HepG2 (cell line): ENCODE measurements at regions not wholly inside any gene's neighbourhood (a gene's known extent, or its start where the extent isn't known, plus 50 kb on each side); places are given as distances from the start of the nearest gene placed in this dataset.

Source experiments
- ATAC-seq: fragments of 200-7000 bp; cut with Tn5 transposase; 3 replicates; pipeline ENCODE4 v1.9.1; 2020; ENCODE audit warnings: mild to moderate bottlenecking, moderate library complexity
- BruUV-seq: library from RNA; stranded (reverse); fragments of 400-500 nt; replicated peaks from 2 replicates; lab custom pipeline; 2021; lab: Mats Ljungman, UMichigan
- CTCF ChIA-PET: fragments of 300-600 bp; formaldehyde crosslinking; extraction: SDS; loops from one replicate; lab custom pipeline; 2021; ENCODE audit warnings: low total read pairs, inconsistent platforms, low intra/inter-chr PET ratio; lab: Yijun Ruan, JAX
- POLR2A ChIA-PET: fragments of 350-600 bp; sonication (Branson Sonifier 250); formaldehyde crosslinking; loops from one replicate; lab custom pipeline; 2020; ENCODE audit warnings: antibody characterized with exemption, inconsistent platforms; lab: Yijun Ruan, JAX
- DNase-seq: peaks from one replicate; pipeline ENCODE4 v3.0.0-alpha.2; 2015; ENCODE audit warnings: low spot score
- FAIRE-seq: peaks from 3 replicates; lab custom pipeline; 2011; peaks lifted over from hg19 to GRCh38; lab: Jason Lieb, UNC
- H2AFZ ChIP-seq: one replicate; pipeline ENCODE4 v1.6.1; 2011; ENCODE audit warnings: low read length, inconsistent platforms
- H3K27ac ChIP-seq: fragments of 300-600 bp; 3 replicates; pipeline ENCODE4 v1.8.0; 2011; ENCODE audit warnings: mixed run types, mild to moderate bottlenecking, mixed read lengths, low read length, inconsistent platforms; ENCODE audit not compliant: insufficient read depth; ENCODE audit errors: extremely low read length
- H3K27me3 ChIP-seq, 2 experiments: fragments of 200-600 bp in 1 of 2; 2 replicates in 1 of 2; 3 replicates in 1 of 2; pipeline versions ENCODE4 v1.6.0 to v1.8.0; 2011; ENCODE audit warnings: low read length in 2 of 2, mild to moderate bottlenecking in 2 of 2, moderate library complexity in 2 of 2, inconsistent platforms in 1 of 2; ENCODE audit not compliant: insufficient read depth in 2 of 2, control insufficient read depth in 1 of 2
- H3K36me3 ChIP-seq, 2 experiments: fragments of 200-600 bp in 1 of 2; replicated peaks in 1 of 2; 2 replicates in 1 of 2; 3 replicates in 1 of 2; pipeline versions ENCODE4 v1.5.1 to v1.8.0; 2011; ENCODE audit warnings: low read length in 2 of 2, inconsistent platforms in 1 of 2; ENCODE audit not compliant: insufficient read depth in 2 of 2, control insufficient read depth in 1 of 2
- H3K4me1 ChIP-seq: 2 replicates; pipeline ENCODE4 v1.5.1; 2012; ENCODE audit warnings: low read length, inconsistent platforms; ENCODE audit not compliant: insufficient read depth
- H3K4me2 ChIP-seq: 2 replicates; pipeline ENCODE4 v1.6.0; 2011; ENCODE audit warnings: low read depth, low read length, inconsistent platforms
- H3K4me3 ChIP-seq, 3 experiments: fragments of 200-600 bp in 1 of 3; sonication (generic), shearing (Covaris generic) in 1 of 3; replicated peaks in 1 of 3; 2 replicates each; pipeline ENCODE4 v1.5.1; 2011 to 2016; ENCODE audit warnings: low read length in 3 of 3, inconsistent platforms in 2 of 3, low read depth in 2 of 3, mild to moderate bottlenecking in 2 of 3, control low read depth in 1 of 3, mixed read lengths in 1 of 3; ENCODE audit not compliant: insufficient read depth in 1 of 3
- H3K79me2 ChIP-seq: one replicate; pipeline ENCODE4 v1.6.1; 2011; ENCODE audit warnings: low read length, inconsistent platforms; ENCODE audit not compliant: insufficient read depth
- H3K9ac ChIP-seq: 2 replicates; pipeline ENCODE4 v1.6.0; 2011; ENCODE audit warnings: mild to moderate bottlenecking, low read depth, low read length, inconsistent platforms; ENCODE audit not compliant: insufficient read depth
- H3K9me3 ChIP-seq: 2 replicates; pipeline ENCODE4 v1.5.1; 2012; ENCODE audit warnings: mild to moderate bottlenecking, low read length
- H4K20me1 ChIP-seq: 2 replicates; pipeline ENCODE4 v1.6.0; 2011; ENCODE audit warnings: inconsistent platforms, mild to moderate bottlenecking, low read length, moderate library complexity; ENCODE audit not compliant: insufficient read depth
- CSRNP2 ChIP-seq: sonication (generic); formaldehyde crosslinking; conservative IDR thresholded peaks from 2 replicates; pipeline ENCODE4 v1.8.0; 2022; ENCODE audit warnings: low read depth, missing genetic modification reagents
- E2F1 ChIP-seq: sonication (generic); formaldehyde crosslinking; IDR thresholded peaks from 2 replicates; pipeline ENCODE4 v1.5.0; 2020; ENCODE audit warnings: missing genetic modification reagents
- FOXK2 ChIP-seq: fragments of 450-650 bp; IDR thresholded peaks from 2 replicates; pipeline ENCODE4 v1.6.1; 2016
- HOXA7 ChIP-seq: sonication (generic); formaldehyde crosslinking; IDR thresholded peaks from 2 replicates; pipeline ENCODE4 v1.8.1; 2022; ENCODE audit warnings: mild to moderate bottlenecking, missing genetic modification reagents, moderate library complexity
- ISX ChIP-seq: sonication (generic); formaldehyde crosslinking; conservative IDR thresholded peaks from 2 replicates; pipeline ENCODE4 v1.5.0; 2020; ENCODE audit warnings: missing genetic modification reagents
- MAFK ChIP-seq, 2 experiments: IDR thresholded peaks in 1 of 2; conservative IDR thresholded peaks in 1 of 2; 2 replicates each; pipeline ENCODE4 v1.6.1; 2011; ENCODE audit warnings: improper control_type of control experiment in 2 of 2, low read length in 2 of 2
- PATZ1 ChIP-seq: sonication (generic); formaldehyde crosslinking; IDR thresholded peaks from 2 replicates; pipeline ENCODE4 v1.4.0; 2020; ENCODE audit warnings: missing genetic modification reagents
- PRMT3 ChIP-seq: sonication (generic); formaldehyde crosslinking; IDR thresholded peaks from 2 replicates; pipeline ENCODE4 v1.8.1; 2022; ENCODE audit warnings: low read depth, mild to moderate bottlenecking, moderate library complexity, missing genetic modification reagents, borderline replicate concordance
- SMYD3 ChIP-seq: sonication (generic); formaldehyde crosslinking; IDR thresholded peaks from 2 replicates; pipeline ENCODE4 v1.8.1; 2023; ENCODE audit warnings: mild to moderate bottlenecking, missing genetic modification reagents
- SNAPC5 ChIP-seq: sonication (generic); formaldehyde crosslinking; IDR thresholded peaks from 2 replicates; pipeline ENCODE4 v1.8.1; 2023; ENCODE audit warnings: mild to moderate bottlenecking, missing genetic modification reagents, borderline replicate concordance
- TARDBP ChIP-seq: sonication (generic); formaldehyde crosslinking; IDR thresholded peaks from 2 replicates; pipeline ENCODE4 v1.8.0; 2022; ENCODE audit warnings: mild to moderate bottlenecking, missing genetic modification reagents
- THYN1 ChIP-seq: sonication (generic); formaldehyde crosslinking; IDR thresholded peaks from 2 replicates; pipeline ENCODE4 v1.8.1; 2023; ENCODE audit warnings: low read depth, mild to moderate bottlenecking, moderate library complexity, missing genetic modification reagents, borderline replicate concordance
- ZBTB44 ChIP-seq: sonication (generic); formaldehyde crosslinking; IDR thresholded peaks from 2 replicates; pipeline ENCODE4 v1.4.0; 2020; ENCODE audit warnings: missing genetic modification reagents
- ZNF234 ChIP-seq: sonication (generic); formaldehyde crosslinking; conservative IDR thresholded peaks from 2 replicates; pipeline ENCODE4 v1.5.1; 2020; ENCODE audit warnings: mild to moderate bottlenecking, missing genetic modification reagents
- ZNF570 ChIP-seq: sonication (generic); formaldehyde crosslinking; IDR thresholded peaks from 2 replicates; pipeline ENCODE4 v1.4.0; 2020; ENCODE audit warnings: mild to moderate bottlenecking, missing genetic modification reagents, borderline replicate concordance
- ZNF577 ChIP-seq: sonication (generic); formaldehyde crosslinking; IDR thresholded peaks from 2 replicates; pipeline ENCODE4 v1.4.0; 2020; ENCODE audit warnings: mild to moderate bottlenecking, low read depth, missing genetic modification reagents, borderline replicate concordance
- ZNF7 ChIP-seq: IDR thresholded peaks from 2 replicates; pipeline ENCODE4 v1.6.1; 2016; ENCODE audit warnings: missing biosample characterization, missing genetic modification reagents
- ZNF766 ChIP-seq: sonication (generic); formaldehyde crosslinking; IDR thresholded peaks from 2 replicates; pipeline ENCODE4 v1.5.0; 2020; ENCODE audit warnings: missing genetic modification reagents, borderline replicate concordance
- WGBS: methylation state at CpG from one replicate; pipeline ENCODE4 v1.1.6; 2017; ENCODE audit warnings: low lambda C conversion rate; 5-methylcytosine and 5-hydroxymethylcytosine counted together
- in situ Hi-C: cut with HindIII; loops from 2 replicates; pipeline ENCODE4 v1.10.0; 2017; ENCODE audit warnings: low pct_unique_long_range_greater_than_20kb; ENCODE audit not compliant: extremely low pct_ligation_motif_present
- intact Hi-C: fragments of 100-400 bp; cut with micrococcal nuclease; formaldehyde crosslinking; loops from one replicate; pipeline ENCODE4 v1.10.0; 2022; ENCODE audit not compliant: unreplicated experiment

GRCh38 chr3:18761530-18761929, 336.4 kb upstream of the SATB1 start:
- intact Hi-C loops (no loop called here), in situ Hi-C loops (no loop called here)
- ChIA-PET CTCF (no interaction called here), POLR2A (no interaction called here)
- no peak overlapping the region for H3K4me2 ChIP-seq
- H3K79me2 ChIP-seq = no peaks in the 10 kb centered on the region
- H3K4me1 ChIP-seq = no peaks in the 10 kb centered on the region
- no peaks in the 10 kb centered on the region for H3K36me3 ChIP-seq
- H2AFZ ChIP-seq = no peak overlapping the region
- H4K20me1 ChIP-seq = no peaks in the 10 kb centered on the region
- no peak overlapping the region for H3K9ac ChIP-seq
- no peak for ATAC-seq
- DNase-seq = no peak
- FAIRE-seq = no peak
- no peaks in the 10 kb centered on the region for H3K9me3 ChIP-seq
- under 1% methylated on average over 5 of the region's 5 CpGs for WGBS
- BruUV-seq = no TSS peak
- H3K27me3 ChIP-seq = no peaks in the 10 kb centered on the region
- H3K27ac ChIP-seq = no peak overlapping the region
- no peak overlapping the region for H3K4me3 ChIP-seq
- TF ChIP-seq ZBTB44 (no peak), TARDBP (CRISPR knock-in tag) (no peak), CSRNP2 (no peak), MAFK (conservative IDR thresholded peaks at IDR 0.05 in 1 of 2, IDR thresholded peaks at IDR 0.05 in 1 of 2; ENCODE audit: low read length in 2 of 2) (no peak), SNAPC5 (no peak), HOXA7 (CRISPR knock-in tag) (no peak), ISX (CRISPR knock-in tag) (no peak), ZNF234 (CRISPR knock-in tag) (no peak), ZNF7 (CRISPR knock-in tag) (no peak), E2F1 (CRISPR knock-in tag) (no peak), ZNF570 (CRISPR knock-in tag) (no peak), THYN1 (no peak), FOXK2 (no peak), PRMT3 (no peak), ZNF766 (no peak), SMYD3 (no peak), ZNF577 (CRISPR knock-in tag) (no peak), PATZ1 (no peak)
